ENCODE measurements at regions not wholly inside any gene's neighbourhood (a gene's known extent, or its start where the extent isn't known, plus 50 kb on each side); places are given as distances from the start of the nearest gene placed in this dataset.

DNA sequence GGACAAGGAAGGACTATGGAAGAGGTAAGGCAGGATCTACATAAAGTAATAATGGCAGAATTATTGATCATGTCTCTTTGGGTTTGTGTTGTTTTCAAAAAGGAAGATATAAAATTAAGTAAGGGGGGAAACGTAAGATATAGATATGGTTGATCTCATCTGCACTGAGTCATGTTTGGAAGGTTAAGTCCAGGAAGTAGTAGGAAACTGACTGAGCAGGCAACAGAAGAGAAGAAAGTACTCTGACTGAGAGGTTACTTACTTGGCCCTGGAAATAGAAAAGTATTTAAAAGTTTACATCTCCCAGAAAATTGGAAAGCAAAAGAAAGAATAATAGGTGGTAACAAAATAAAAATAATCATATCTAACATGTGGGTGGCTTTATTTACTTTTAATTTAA, 405.3 kb upstream of the RGMB start:
- no peaks in the 10 kb centered on the region for H3K79me1 ChIP-seq (ENCODE audit: low read depth, low read length)
- H2AFZ ChIP-seq (ENCODE audit: low read length): no peak overlapping the region
- no peaks in the 10 kb centered on the region for H3K36me3 ChIP-seq (ENCODE audit: control insufficient read depth in 2 of 4, insufficient read depth in 4 of 4, low read length in 3 of 4)
- H2BK120ac ChIP-seq (replicated peaks; ENCODE audit: low read depth, low read length): no peak overlapping the region
- H3K79me2 ChIP-seq (ENCODE audit: control insufficient read depth in 1 of 2, insufficient read depth in 2 of 2, low read length in 2 of 2): no peaks in the 10 kb centered on the region
- no peak overlapping the region for H2BK15ac ChIP-seq (ENCODE audit: low read length)
- no peak overlapping the region for H3K23ac ChIP-seq (ENCODE audit: insufficient read length)
- H4K20me1 ChIP-seq (replicated peaks in 1 of 2; ENCODE audit: control insufficient read depth in 1 of 2, insufficient read depth in 2 of 2, low read length in 2 of 2): no peaks in the 10 kb centered on the region
- H3K4me2 ChIP-seq (ENCODE audit: insufficient read depth in 1 of 2, low read depth in 2 of 2, low read length in 2 of 2): no peak overlapping the region
- FAIRE-seq (no peak), DNase-seq (ENCODE audit: low read depth in 1 of 2, low spot score in 2 of 2) (no peak)
- no peaks in the 10 kb centered on the region for H3K9me3 ChIP-seq (ENCODE audit: insufficient read depth in 2 of 2, low read depth in 1 of 2, low read length in 1 of 2)
- no peak overlapping the region for H2BK20ac ChIP-seq (ENCODE audit: low read length)
- no peak overlapping the region for H4K5ac ChIP-seq (ENCODE audit: insufficient read length, low read depth, low read length)
- H3K4me1 ChIP-seq (replicated peaks in 1 of 4; ENCODE audit: control insufficient read depth in 3 of 4, insufficient read depth in 4 of 4, low read length in 3 of 4): no peaks in the 10 kb centered on the region
- H4K8ac ChIP-seq (ENCODE audit: extremely low read depth, insufficient read depth, low read length): no peak overlapping the region
- H4K91ac ChIP-seq (replicated peaks; ENCODE audit: insufficient read length, low read length): no peak overlapping the region
- H2AK5ac ChIP-seq (ENCODE audit: low read depth, low read length): no peak overlapping the region
- no peak overlapping the region for H3K9ac ChIP-seq (replicated peaks in 1 of 4; ENCODE audit: extremely low read depth in 1 of 4, low read depth in 3 of 4, low read length in 3 of 4)
- ChIA-PET CTCF (ENCODE audit: partially characterized antibody) (no interaction called here), POLR2A (ENCODE audit: partially characterized antibody) (no interaction called here)
- no peak overlapping the region for H3K14ac ChIP-seq (ENCODE audit: insufficient read length)
- no peak overlapping the region for H3K4ac ChIP-seq (replicated peaks; ENCODE audit: insufficient read length, low read depth, low read length)
- no peak overlapping the region for H3K18ac ChIP-seq (ENCODE audit: extremely low read depth, low read length)
- H3K27me3 ChIP-seq (replicated peaks in 1 of 4; ENCODE audit: control insufficient read depth in 3 of 4, extremely low read depth in 1 of 4, insufficient read depth in 3 of 4, low read length in 3 of 4): no peaks in the 10 kb centered on the region
- WGBS, 2 experiments (ENCODE audit: extremely low coverage in 1 of 2, insufficient coverage in 1 of 2, insufficient read length in 1 of 2, insufficient replicate concordance in 2 of 2, low coverage in 1 of 2, low lambda C conversion rate in 2 of 2, missing lambda C conversion rate in 1 of 2): 91 to 100% methylated on average over 1 of the region's 1 CpG
- no peak overlapping the region for H2BK5ac ChIP-seq (ENCODE audit: low read depth, low read length)
- no peak overlapping the region for H3K56ac ChIP-seq (replicated peaks; ENCODE audit: insufficient read length, low read depth, low read length)
- H3K23me2 ChIP-seq (ENCODE audit: low read depth, low read length): no peaks in the 10 kb centered on the region
- H3K4me3 ChIP-seq (ENCODE audit: extremely low read depth in 1 of 4, insufficient read depth in 2 of 4, low read depth in 3 of 4, low read length in 4 of 4): no peak overlapping the region
- H2BK12ac ChIP-seq (ENCODE audit: low read depth, low read length): no peak overlapping the region
- no peak for TF ChIP-seq JUN (IDR thresholded peaks at IDR 0.05; ENCODE audit: low read depth, low read length)
- no peak for TF ChIP-seq NANOG (IDR thresholded peaks at IDR 0.05; ENCODE audit: insufficient read depth, low read depth, low read length, poor library complexity, severe bottlenecking)
- H3K27ac ChIP-seq (ENCODE audit: low read depth, low read length): no peak overlapping the region

Measured in H1 (cell line).